GM12891 (cell line): ENCODE measurements at regions not wholly inside any gene's neighbourhood (a gene's known extent, or its start where the extent isn't known, plus 50 kb on each side); places are given as distances from the start of the nearest gene placed in this dataset.

Source experiments
- DNase-seq: peaks from one replicate; pipeline ENCODE4 v3.0.0; 2011; ENCODE audit warnings: low spot score; ENCODE audit not compliant: insufficient read length
- FAIRE-seq: peaks from 2 replicates; lab custom pipeline; 2011; peaks lifted over from hg19 to GRCh38; lab: Jason Lieb, UNC
- PAX5 ChIP-seq: IDR thresholded peaks from 2 replicates; pipeline ENCODE4 v1.6.1; 2011; ENCODE audit warnings: low read length, moderate library complexity, mild to moderate bottlenecking; ENCODE audit not compliant: insufficient read depth, severe bottlenecking
- POLR2A ChIP-seq: IDR thresholded peaks from 2 replicates; pipeline ENCODE4 v1.6.1; 2011; ENCODE audit warnings: low read depth, low read length, control low read depth
- POLR2AphosphoS5 ChIP-seq: IDR thresholded peaks from 2 replicates; pipeline ENCODE4 v1.6.1; 2011; ENCODE audit warnings: low read depth, low read length, control low read depth
- POU2F2 ChIP-seq: IDR thresholded peaks from 2 replicates; pipeline ENCODE4 v1.6.1; 2011; ENCODE audit warnings: low read depth, mild to moderate bottlenecking, control low read depth, low read length, moderate library complexity
- SPI1 ChIP-seq: IDR thresholded peaks from 2 replicates; pipeline ENCODE4 v1.6.1; 2011; ENCODE audit warnings: low read depth, low read length, control low read depth
- TAF1 ChIP-seq: IDR thresholded peaks from 2 replicates; pipeline ENCODE4 v1.6.1; 2011; ENCODE audit warnings: low read depth, low read length, control low read depth

DNA sequence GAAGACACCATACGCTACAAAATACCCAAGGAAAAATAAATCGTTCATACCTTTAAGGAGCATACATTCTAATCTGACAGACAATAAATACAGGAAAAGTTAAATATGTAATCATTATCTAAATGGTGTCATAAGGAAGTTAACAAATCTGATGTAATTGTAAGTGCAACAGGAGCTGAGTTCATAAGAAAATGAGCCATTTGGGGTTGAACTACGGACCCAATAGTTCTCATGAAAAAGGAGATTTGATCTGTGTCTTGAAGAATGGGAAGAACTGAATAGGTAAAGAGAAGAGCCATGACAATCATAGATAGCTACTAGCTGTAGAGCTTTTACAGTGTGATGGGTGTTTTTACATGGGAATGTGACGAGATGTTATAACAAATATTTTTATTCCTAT, 175.6 kb downstream of the ANKRD50 start:
- TF ChIP-seq PAX5 (no peak), TAF1 (no peak), POLR2AphosphoS5 (no peak), POLR2A (no peak), SPI1 (no peak), POU2F2 (no peak)
- DNase-seq (no peak), FAIRE-seq (no peak)

GRCh38 chr4:124537971-124538370, 174.6 kb downstream of the ANKRD50 start:
- TF ChIP-seq POLR2A (no peak), PAX5 (no peak), POLR2AphosphoS5 (no peak), TAF1 (no peak), POU2F2 (no peak), SPI1 (no peak)
- FAIRE-seq (no peak), DNase-seq (no peak)

DNA sequence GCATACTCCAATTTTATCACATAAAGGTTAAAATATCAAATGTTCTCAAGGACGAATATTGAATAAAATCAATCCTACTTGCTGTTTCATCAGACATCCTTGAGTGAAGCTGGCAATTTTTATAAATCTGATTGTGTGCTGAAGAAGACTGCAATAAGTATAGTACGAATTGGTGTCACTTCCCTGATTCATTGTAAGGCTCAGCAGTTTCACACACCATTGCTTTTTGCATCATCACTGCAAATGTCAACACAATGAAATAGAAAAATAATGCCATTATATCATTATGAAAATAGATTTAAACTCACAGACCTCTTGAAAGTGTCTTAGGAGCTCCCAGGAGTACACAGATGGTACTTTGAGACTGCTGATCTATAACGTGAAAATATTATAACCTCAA, 172.5 kb downstream of the ANKRD50 start:
- TF ChIP-seq PAX5: no peak
- DNase-seq: no peak
- no peak for FAIRE-seq

- TF ChIP-seq POU2F2: no peak
- no peak for TF ChIP-seq POLR2A
- no peak for TF ChIP-seq SPI1
- no peak for TF ChIP-seq PAX5
- TF ChIP-seq TAF1: no peak
- TF ChIP-seq POLR2AphosphoS5: no peak
- DNase-seq: no peak
- no peak for FAIRE-seq
Measured at GRCh38 chr4:124541652-124542420, 170.7 kb downstream of the ANKRD50 start.

DNA sequence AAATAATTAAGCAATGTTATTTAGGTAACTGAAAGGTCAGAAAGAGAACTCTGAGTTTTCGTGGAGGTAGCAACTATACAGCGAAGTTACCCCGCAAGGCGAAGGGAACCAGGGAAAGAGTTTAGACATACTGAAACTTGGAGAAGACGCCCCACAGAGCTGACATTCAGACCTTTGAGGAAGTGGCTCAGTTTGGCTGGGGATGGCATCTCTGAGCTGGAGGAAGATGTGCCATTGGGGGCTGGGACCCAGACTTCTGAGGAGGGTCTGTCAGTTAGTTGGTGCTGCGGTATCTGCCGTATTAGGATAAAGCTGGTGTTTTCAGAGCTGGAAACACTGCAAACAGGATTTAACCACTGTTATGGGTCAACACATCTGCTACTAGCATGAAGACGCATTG, 156.6 kb downstream of the ANKRD50 start:
- TF ChIP-seq PAX5 (no peak), POLR2AphosphoS5 (no peak), POLR2A (no peak), TAF1 (no peak), SPI1 (no peak), POU2F2 (no peak)
- FAIRE-seq (no peak), DNase-seq (no peak)

DNA sequence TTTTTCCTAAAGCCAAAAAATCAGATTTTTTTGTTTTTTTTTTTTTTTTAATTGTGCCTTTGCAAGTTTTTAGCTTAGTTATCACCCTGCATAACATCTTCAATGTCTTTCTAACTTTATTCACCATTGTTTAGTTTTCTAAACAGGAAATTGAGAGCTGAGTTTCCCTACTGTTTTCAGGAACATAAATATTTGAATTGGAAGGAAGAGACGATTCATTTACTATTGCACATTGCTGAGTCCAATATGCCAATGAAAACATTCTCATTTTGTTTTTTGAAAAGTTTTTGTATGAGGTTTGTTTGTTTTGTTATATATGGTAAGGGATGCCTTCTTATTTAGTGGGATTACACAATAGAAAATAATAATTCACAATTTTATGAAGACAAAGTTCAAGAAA, 148.4 kb downstream of the ANKRD50 start:
- DNase-seq: no peak
- TF ChIP-seq SPI1: no peak
- TF ChIP-seq POLR2AphosphoS5: no peak
- TF ChIP-seq POU2F2: no peak
- no peak for TF ChIP-seq POLR2A
- no peak for TF ChIP-seq TAF1
- TF ChIP-seq PAX5: no peak
- FAIRE-seq: no peak

- no peak for FAIRE-seq
- no peak for DNase-seq
- TF ChIP-seq SPI1 (no peak), PAX5 (no peak), POLR2A (no peak), POLR2AphosphoS5 (no peak), POU2F2 (no peak), TAF1 (no peak)
Measured at GRCh38 chr4:124565371-124565770, 147.2 kb downstream of the ANKRD50 start.

GRCh38 chr4:124566030-124566429, 146.5 kb downstream of the ANKRD50 start:
- no peak for DNase-seq

DNA sequence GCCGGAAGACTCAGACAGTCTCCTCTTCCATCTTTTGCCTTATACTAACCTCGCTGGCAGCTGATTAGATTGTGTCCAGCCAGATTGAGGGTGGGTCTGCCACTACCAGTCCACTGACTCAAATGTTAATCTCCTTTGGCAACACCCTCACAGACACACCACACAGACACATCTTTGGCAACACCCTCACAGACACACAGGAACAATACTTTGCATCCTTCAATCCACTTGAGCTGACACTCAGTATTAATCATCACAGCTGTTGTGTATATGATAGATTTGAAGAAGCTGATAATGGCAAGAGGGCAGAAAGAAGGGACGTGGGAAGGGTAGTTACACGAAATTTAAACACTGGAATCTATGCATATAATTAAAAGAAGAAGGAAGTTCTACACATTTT, 139.5 kb downstream of the ANKRD50 start:
- TF ChIP-seq PAX5 (no peak), TAF1 (no peak), SPI1 (no peak), POLR2AphosphoS5 (no peak), POU2F2 (no peak), POLR2A (no peak)
- FAIRE-seq (no peak), DNase-seq (no peak)

More at GRCh38 chr4:124566030-124566429, 146.5 kb downstream of the ANKRD50 start:
- TF ChIP-seq SPI1 (no peak), PAX5 (no peak), POU2F2 (no peak), POLR2AphosphoS5 (no peak), TAF1 (no peak), POLR2A (no peak)
- FAIRE-seq: no peak

DNA sequence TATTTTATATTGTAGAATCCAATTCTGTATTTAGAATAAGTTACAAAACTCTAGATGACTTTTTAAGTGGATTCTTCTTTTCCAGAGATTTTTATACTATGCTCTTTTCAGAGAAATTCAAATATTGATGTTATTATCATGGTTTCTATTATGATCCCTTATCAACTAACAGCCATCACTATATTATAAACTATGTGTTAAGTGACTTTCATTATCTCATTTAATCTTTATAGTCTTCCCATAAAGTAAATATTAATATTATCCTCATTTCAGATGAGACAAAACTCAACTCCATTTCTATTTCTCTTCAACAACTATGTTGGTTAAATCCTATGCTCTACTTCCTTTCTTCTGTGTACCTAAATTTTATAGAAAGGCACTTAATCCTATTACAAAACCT, 132.6 kb downstream of the ANKRD50 start:
- TF ChIP-seq PAX5 (no peak), SPI1 (no peak), TAF1 (no peak), POU2F2 (no peak)
- FAIRE-seq: no peak
- no peak for DNase-seq

DNA sequence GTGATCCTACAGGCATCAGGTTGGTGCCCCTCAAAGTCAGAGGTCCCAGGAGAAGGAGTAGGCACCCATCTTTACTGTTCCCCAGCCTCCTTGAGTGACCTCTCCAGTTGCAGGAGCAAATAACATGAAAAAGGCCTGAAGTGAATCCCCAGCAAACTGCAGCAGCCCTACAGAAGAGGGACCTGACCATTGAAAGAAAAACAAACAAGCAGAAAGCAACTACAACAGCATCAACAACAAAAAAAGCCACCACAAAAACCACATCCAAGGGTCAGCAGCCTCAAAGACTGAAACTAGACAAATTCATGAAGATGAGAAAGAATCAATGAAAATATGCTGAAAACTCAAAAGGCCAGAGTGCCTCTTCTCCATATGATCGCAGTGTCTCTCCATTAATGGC, 128.7 kb downstream of the ANKRD50 start:
- no peak for TF ChIP-seq SPI1
- TF ChIP-seq POU2F2: no peak
- no peak for TF ChIP-seq POLR2AphosphoS5
- no peak for TF ChIP-seq PAX5
- TF ChIP-seq TAF1: no peak
- FAIRE-seq: no peak
- no peak for DNase-seq
